ENCODE measurements at regions not wholly inside any gene's neighbourhood (a gene's known extent, or its start where the extent isn't known, plus 50 kb on each side); places are given as distances from the start of the nearest gene placed in this dataset.

DNA sequence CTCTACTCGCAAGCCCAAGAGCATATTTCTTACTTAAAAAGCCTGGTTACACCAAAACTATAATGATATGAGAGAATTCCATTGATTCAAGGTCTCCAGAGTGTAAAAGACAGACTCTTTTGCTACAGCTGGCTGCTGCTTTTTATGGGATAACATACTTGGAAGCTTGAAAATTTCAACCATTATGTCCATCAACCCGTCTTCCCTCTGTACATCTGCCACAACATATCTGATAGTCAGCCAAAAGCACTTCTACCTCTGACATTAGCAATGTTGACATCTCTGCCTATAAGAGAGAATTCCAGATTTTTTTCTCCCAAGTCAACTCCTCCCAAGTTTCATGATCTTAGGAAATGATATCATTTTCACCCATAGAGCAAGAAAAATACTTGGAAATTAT is 54.4 kb upstream of the IQCM start:
- Mint-ChIP-seq H3K4me1 (ENCODE audit: low read depth) (no peaks in the 10 kb centered on the region), H3K27me3 (ENCODE audit: low read depth) (peaks cover 14% of the 10 kb centered on the region), H3K9me3 (ENCODE audit: low read depth) (no peaks in the 10 kb centered on the region), H3K27ac (ENCODE audit: unreplicated experiment) (no peak overlapping the region), H3K36me3 (ENCODE audit: low read depth) (no peaks in the 10 kb centered on the region), H3K4me3 (ENCODE audit: unreplicated experiment) (no peak overlapping the region)
- DNase-seq (ENCODE audit: low spot score), result no peak
- TF ChIP-seq CTCF (IDR thresholded peaks at IDR 0.05), result no peak

GRCh38 chr4:149881744-149882143 is 66.1 kb upstream of the IQCM start:
- Mint-ChIP-seq H3K9me3 (ENCODE audit: low read depth) (no peaks in the 10 kb centered on the region), H3K27me3 (ENCODE audit: low read depth) (peaks cover 35% of the 10 kb centered on the region), H3K4me3 (ENCODE audit: unreplicated experiment) (no peak overlapping the region), H3K4me1 (ENCODE audit: low read depth) (peaks cover 4% of the 10 kb centered on the region), H3K36me3 (ENCODE audit: low read depth) (no peaks in the 10 kb centered on the region), H3K27ac (ENCODE audit: unreplicated experiment) (no peak overlapping the region)
- TF ChIP-seq CTCF (IDR thresholded peaks at IDR 0.05), result no peak
- DNase-seq (ENCODE audit: low spot score), result no peak

DNA sequence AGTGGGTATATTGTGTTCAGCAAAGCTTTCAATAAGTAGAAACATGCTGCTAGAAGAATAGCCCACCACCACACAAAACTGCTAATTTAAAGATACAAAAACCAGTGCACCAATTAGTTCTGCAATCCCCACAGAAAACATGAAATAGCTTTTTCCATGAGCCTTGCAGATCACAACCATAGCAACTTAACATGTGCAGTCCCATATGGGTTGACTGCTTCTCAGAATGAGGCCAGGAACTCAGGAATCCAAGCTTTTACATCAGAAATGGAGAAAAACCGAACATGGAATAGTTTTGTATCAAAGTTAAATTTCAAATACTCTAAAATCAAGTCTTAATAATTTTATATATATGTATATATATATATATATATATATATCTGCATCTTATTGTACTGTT is 66.6 kb upstream of the IQCM start:
- no peak overlapping the region for H3K27ac Mint-ChIP-seq (ENCODE audit: unreplicated experiment)
- DNase-seq (ENCODE audit: low spot score), result no peak
- H3K27me3 Mint-ChIP-seq (ENCODE audit: low read depth), result peaks cover 35% of the 10 kb centered on the region
- H3K4me1 Mint-ChIP-seq (ENCODE audit: low read depth), result peaks cover 4% of the 10 kb centered on the region
- no peak for TF ChIP-seq CTCF (IDR thresholded peaks at IDR 0.05)
- no peak overlapping the region for H3K4me3 Mint-ChIP-seq (ENCODE audit: unreplicated experiment)
- H3K9me3 Mint-ChIP-seq (ENCODE audit: low read depth), result no peaks in the 10 kb centered on the region
- H3K36me3 Mint-ChIP-seq (ENCODE audit: low read depth), result no peaks in the 10 kb centered on the region

GRCh38 chr4:149884046-149884445 is 68.4 kb upstream of the IQCM start:
- Mint-ChIP-seq H3K4me3 (ENCODE audit: unreplicated experiment) (no peak overlapping the region), H3K27ac (ENCODE audit: unreplicated experiment) (no peak overlapping the region), H3K9me3 (ENCODE audit: low read depth) (no peaks in the 10 kb centered on the region), H3K36me3 (ENCODE audit: low read depth) (no peaks in the 10 kb centered on the region), H3K4me1 (ENCODE audit: low read depth) (peaks cover 4% of the 10 kb centered on the region), H3K27me3 (ENCODE audit: low read depth) (peaks cover 23% of the 10 kb centered on the region)
- TF ChIP-seq CTCF (IDR thresholded peaks at IDR 0.05), result no peak
- DNase-seq (ENCODE audit: low spot score), result no peak

DNA sequence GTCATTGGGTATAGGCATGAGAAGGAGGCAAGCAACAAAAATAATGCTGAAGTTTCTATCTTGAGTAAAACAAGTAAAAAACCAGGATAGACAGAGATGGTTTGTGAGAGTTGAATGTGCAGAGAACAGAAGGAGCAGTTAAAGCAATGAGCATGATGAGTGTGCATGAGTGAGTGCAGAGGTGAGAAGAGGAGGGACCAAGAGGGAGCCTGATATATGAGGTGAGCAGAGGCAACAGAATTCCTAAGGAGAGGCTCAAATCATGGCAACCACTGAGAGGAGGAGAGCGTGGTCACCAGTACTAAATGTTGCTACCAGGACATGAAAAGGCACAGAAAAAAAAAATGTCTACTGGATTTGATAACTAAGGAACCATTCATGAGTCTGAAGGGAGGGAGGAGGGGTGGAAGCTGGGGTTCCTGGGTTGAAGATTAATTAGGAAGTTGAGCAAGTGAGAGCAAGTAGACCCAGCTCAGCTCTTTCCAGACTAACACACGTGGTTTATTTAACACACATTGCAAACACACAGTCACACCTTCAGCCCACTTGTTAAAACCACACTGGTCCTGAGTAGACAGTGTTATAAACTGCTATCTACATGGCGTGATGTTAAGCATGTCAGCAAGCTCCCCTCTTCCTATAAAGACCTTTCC is 69.0 kb upstream of the IQCM start:
- Mint-ChIP-seq H3K36me3 (ENCODE audit: low read depth) (no peaks in the 10 kb centered on the region), H3K27me3 (ENCODE audit: low read depth) (peaks cover 19% of the 10 kb centered on the region), H3K9me3 (ENCODE audit: low read depth) (peaks cover under 1% of the 10 kb centered on the region), H3K27ac (ENCODE audit: unreplicated experiment) (no peak overlapping the region), H3K4me3 (ENCODE audit: unreplicated experiment) (no peak overlapping the region), H3K4me1 (ENCODE audit: low read depth) (peaks cover 4% of the 10 kb centered on the region)
- TF ChIP-seq CTCF (IDR thresholded peaks at IDR 0.05), result no peak
- DNase-seq (ENCODE audit: low spot score), result no peak
